HG03378 (cell line): ENCODE measurements at regions not wholly inside any gene's neighbourhood (a gene's known extent, or its start where the extent isn't known, plus 50 kb on each side); places are given as distances from the start of the nearest gene placed in this dataset.

Source experiments
- ATAC-seq: cut with Tn5 transposase; IDR thresholded peaks from one replicate; pipeline ENCODE4 v1.9.1; 2021; ENCODE audit warnings: mild to moderate bottlenecking, moderate library complexity; ENCODE audit not compliant: unreplicated experiment

- ATAC-seq = no peak
Measured at GRCh38 chr5:6201631-6202030, 176.7 kb downstream of the MED10 start.

DNA sequence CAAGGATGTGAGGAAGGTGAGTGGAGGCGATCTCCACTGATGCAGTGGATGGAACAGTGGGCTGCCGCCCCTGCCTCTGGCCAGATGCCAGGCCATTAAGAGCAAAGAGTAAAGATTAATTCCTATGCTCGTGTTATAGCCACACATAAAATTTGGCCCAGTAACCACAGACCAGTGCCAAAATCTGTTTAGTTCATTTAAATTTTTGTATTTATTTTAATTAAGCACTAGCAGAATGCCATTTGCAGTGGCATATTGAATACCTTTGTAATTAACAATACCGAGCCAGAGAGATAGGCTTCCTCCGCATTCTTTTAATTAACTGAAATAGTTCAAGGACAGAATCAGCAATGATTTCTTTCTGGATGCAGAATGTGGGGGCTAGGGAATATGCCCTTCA lies 179.8 kb downstream of the MED10 start:
- no peak for ATAC-seq

- no peak for ATAC-seq
Measured at GRCh38 chr5:6197427-6197826, 180.9 kb downstream of the MED10 start.

GRCh38 chr5:6195711-6196358 lies 182.5 kb downstream of the MED10 start:
- ATAC-seq = no peak

DNA sequence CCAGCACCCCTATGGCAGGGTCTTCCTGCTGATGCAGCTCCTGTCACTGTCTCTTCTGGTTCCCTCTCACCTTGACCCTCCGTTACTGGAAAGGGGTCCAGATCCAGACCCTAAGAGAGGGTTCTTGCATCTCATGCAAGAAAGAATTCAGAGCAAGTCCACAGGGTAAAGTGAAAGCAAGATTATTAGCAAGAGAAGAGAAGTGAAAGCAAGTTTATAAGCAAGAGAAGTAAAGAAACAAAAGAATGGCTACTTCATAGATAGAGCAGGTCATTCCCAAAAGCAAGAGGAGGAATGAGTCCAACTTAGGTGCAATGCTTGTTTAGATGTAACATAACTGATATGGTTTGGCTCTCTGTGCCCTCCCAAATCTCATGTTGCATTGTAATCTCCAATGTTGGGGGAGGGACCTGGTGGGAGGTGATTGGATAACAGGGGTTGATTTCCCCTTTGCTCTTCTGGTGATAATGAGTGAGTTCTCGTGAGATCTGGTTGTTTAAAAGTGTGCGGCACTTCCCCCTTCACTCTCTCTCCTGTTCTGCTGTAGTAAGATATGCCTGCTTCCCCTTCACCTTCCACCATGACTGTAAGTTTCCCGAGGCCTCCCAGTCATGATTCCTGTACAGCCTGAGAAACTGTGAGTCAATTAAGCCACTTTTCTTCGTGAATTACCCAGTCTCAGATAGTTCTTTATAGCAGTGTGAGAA lies 183.3 kb downstream of the MED10 start:
- peak; percentile 62 for ATAC-seq

GRCh38 chr5:6194261-6194875 lies 184.0 kb downstream of the MED10 start:
- ATAC-seq = no peak

DNA sequence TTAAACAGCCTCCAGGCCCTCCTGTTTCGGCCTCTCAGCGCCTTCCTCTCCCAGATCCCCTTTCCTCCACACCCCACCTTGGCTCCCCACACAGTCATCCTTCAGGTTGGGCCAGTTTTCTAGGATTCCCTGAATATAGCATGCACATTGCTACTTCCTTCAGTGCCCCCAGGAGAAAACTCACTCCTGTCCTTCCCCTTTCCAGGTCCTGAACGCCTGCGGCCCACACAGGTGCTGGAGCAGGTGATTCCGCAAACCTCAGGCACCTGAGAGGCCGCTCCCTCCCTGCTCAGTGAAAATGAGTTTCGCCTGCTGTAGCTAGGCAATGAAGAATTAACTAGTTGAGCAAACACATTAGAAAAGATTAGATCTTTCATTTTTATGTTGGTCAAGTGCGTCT lies 185.0 kb downstream of the MED10 start:
- no peak for ATAC-seq

DNA sequence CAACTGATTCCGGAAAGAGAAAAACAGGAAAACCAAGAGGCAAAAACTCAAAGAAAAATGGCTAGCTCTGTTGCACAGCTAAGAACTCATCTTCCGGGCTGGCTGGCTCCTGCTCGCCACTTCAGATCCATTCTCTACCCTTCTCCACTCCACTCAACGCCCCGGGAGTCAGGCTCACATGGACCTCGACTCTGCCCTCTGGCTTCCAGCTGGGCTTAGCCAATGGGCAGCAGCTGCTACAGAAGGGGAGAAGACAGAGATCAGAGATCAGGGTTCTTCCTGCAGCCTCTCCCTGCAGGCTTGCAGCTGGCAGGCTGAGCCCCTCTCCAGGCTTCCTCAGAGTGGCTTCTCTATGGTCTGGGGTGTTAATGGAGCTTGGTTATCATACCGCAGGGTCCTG lies 187.5 kb downstream of the MED10 start:
- no peak for ATAC-seq

DNA sequence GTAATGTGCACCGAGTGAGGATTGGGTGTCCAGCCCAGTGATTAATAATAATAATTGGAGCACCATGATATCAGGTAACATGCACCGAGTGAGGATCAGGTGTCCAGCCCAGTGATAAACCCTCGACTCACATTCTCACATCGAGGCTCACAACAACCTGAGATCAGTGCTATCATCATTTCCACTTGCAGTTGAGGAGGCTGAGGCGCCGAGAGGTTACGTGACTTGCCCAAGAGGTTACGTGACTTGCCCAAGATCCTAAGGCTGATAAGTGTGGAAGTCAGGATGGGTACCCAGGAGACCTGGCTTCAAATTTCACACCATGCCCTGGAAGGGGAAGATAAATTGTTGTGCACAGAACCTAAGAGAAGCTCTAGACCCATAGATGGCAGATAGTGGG lies 189.4 kb downstream of the MED10 start:
- no peak for ATAC-seq

DNA sequence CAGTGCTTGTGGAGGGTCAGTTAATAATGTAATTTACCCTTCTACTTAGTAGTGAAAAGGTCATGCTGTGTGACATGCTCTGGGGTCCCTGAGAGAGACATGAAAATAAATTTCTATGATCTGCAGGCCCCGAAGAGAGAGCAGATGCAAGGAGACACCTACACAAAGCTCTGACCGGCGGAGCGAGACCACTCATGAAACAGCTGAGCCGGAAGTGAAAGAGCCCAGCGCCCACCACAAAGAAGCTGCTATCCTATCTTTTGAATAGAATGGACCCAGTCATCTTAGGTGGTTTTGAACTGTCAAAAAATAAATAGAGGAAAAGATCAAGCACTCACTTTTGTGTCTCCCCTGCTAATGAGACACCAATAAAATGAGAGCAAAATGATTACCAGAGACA lies 190.0 kb downstream of the MED10 start:
- ATAC-seq = peak; percentile 98

GRCh38 chr5:6187501-6187900 lies 190.8 kb downstream of the MED10 start:
- ATAC-seq = no peak

- no peak for ATAC-seq
Measured at GRCh38 chr5:6185574-6185973, 192.8 kb downstream of the MED10 start.

GRCh38 chr5:6184481-6184880 lies 193.9 kb downstream of the MED10 start:
- no peak for ATAC-seq

- ATAC-seq = no peak
Measured at GRCh38 chr5:6183391-6184390, 194.7 kb downstream of the MED10 start.

DNA sequence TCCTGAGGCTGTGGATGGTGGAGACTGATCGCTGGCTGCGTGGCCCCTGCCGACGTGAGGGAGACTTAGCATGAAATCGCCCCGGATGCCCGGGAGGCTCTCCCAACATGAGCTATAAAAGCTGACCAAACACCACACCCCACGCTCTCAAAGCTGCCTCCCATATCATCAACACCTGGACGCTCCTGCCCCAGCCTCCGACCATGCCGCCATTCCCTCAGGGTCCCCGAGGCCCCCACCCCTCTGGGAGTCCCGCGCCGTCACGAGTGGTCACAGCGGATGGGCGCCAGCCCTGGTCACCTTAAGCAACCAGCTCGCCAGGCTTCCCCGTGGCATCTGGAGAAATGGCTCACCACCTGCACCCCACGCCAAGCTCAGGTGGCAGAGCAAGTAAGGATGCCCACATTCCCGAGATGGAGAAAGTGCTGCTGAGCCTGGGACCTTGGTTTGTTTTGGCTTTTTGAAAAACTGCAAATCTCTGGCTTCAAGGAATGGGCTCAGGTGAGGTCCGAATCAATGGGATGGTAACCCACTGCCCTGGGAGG lies 196.0 kb downstream of the MED10 start:
- no peak for ATAC-seq

DNA sequence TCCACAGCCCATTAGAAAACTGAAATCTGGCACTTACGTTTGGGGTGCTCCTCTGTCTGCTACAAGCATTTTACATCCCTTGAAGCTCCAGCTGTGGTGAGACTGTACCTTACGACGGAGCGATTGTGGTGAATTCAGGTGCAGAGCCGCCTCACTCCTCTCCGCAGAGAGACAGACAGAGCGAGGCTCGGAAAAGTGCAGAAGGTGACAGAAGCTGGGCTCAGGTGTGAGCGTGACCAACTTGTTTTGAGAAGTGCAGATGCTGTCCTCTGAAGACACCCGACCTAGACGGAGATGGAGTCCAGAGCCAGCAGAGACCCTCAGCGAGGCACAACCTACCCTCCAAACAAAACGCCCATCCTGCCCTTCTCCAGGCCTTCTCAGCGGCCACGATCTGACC lies 196.5 kb downstream of the MED10 start:
- ATAC-seq = no peak

DNA sequence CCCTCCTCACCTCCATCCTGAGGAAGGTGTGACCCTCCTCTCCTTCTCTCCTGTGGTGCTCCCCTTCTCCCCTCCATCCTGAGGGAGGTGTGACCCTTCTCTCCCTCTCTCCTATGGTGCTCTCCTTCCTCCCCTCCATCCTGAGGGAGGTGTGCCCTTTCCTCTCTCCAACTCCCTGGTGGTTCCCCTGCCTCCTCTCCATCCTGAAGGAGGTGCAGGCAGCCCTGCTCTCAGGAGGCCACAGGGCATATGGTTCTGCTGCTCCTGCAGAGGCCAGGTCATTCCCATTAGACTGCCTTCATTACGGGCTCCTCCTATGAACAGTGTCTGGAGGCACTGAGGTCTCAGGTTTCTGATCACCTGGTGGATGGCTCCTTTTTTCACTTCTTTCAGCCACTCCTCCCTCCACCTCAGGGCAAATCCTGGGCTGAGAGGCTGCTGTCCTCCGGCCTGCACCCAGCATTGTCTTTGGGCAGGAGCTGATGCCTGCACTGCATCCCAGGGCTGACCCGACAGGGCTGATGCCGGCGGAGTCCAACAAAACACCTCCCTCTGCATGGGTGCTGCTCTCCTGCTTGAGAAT lies 197.1 kb downstream of the MED10 start:
- no peak for ATAC-seq

GRCh38 chr5:6180231-6180872 lies 198.0 kb downstream of the MED10 start:
- no peak for ATAC-seq

GRCh38 chr5:6178846-6179532 lies 199.4 kb downstream of the MED10 start:
- no peak for ATAC-seq
